ENCODE measurements at regions not wholly inside any gene's neighbourhood (a gene's known extent, or its start where the extent isn't known, plus 50 kb on each side); places are given as distances from the start of the nearest gene placed in this dataset.

DNA sequence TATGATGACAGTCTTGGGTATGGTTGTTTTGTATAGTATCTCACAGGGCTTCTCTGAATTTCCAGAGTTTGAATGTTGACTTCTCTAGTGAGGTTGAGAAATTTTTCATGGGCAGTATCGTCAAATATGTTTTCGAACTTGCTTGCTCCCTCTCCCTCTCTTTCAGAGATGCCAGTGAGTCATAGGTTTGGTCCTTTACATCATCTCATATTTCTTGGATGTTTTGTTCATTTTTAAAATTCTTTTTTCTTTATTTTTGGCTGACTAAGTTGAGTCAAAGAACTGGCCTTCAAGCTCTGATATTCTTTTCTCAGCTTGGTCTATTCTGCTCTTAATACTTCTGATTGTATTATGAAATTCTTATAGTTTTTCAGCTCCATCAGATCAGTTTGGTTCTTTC, 282.3 kb upstream of the NECTIN3 start:
- DNase-seq, result no peak

DNA sequence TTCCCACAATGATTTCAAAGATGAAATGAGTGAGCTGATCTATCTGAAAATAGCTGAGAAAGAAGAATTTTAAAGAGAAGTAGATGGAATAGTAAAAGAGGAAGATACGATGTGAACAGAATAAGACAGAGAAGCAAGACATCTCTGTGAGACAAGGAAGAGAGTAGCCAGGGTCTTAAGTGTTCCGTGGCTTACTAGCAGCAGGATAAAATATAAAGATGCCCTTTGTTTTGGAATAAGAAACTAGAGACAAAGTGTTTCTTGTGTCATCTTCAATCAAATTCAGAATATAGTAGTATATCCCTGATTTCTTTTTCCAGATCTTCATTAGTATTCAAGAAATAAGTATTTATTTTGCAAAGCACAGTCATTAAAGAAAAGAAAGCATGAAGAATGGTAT, 281.0 kb upstream of the NECTIN3 start:
- DNase-seq, result no peak

DNA sequence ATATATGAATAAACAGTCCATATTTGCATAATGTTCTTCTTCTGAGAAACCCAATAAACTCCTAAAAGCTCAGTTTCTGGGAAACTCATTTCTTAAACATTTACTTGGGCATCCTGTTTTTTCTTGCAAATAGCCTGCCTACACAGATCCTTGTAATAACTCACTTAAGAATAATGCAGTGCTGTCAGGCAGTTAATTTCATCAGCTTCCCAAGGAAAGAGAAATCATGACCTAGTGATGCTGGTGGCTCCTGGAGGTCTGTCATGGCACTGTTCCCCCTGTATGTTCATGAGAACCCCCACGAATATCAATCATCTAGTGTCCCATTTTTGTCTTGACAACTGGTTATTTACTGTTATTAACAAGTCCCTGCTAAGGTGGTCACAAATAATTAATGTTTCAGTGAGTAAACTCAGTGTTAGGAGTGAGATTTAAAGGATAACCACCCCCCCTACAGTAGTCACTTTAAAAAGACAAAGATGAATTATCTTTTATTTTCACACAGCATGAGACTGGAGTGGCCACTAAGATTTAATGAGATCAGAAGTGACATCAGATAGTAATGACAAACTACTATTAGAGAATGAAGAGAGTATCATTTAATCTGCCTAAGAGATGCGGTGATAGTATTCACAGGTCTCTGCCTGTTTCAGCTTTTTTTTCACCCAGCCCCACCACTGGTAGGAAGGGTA, 279.5 kb upstream of the NECTIN3 start:
- no peak for DNase-seq

DNA sequence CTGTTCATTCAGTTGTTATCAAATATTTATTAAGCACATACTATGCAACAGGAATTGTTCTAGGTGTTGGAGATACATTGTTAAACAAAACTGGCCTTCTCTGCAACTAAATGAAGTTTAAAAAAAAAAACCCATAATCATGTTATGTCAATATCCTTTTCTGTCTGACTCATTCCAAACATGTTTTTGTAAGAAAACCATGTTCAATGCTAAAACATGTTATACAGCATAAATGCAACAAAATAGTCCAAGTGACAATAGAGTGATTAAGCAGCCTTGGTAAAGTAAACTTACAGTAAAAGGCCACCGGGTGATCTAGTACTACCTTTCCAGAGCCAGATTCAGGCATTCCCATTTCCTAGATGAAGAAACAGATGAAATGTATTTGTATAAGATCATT, 278.0 kb upstream of the NECTIN3 start:
- no peak for DNase-seq

DNA sequence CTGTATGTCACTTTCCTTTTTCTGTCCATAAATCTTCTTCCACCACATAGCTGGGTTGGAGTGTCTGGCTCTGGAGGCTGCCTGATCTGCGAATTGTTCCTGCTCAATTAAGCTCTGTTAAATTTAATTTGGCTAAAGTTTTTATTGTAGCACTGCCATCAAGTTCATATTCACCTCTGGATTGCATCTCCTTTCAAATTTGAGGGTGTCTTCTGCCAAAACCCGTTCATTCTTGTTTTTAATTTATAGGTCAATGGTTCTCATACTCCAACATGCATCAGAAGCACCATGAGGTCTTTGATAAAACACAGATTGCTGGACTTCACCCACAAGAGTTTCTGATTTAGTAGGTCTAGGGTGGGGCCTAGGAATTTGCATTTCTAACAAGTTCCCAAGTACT, 276.5 kb upstream of the NECTIN3 start:
- no peak for DNase-seq

DNA sequence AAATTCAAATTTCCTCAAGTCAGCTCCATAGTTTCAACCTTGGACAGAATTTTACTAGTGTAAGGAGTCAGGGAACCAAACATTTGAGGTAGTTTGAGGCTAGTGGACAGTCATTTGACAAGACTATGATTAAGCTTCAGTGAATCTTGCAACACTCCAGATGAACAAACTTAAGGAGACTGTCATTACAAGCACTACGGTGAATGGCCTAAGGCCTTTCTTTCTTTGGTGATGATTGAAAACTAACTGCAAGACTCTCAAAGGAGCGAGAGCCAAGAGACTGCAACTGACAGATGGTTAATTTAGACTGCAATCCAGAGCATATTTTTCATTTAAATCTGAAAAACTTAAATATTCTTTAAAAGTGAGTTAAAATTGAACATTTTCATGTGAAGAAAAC, 272.3 kb upstream of the NECTIN3 start:
- no peak for DNase-seq

DNA sequence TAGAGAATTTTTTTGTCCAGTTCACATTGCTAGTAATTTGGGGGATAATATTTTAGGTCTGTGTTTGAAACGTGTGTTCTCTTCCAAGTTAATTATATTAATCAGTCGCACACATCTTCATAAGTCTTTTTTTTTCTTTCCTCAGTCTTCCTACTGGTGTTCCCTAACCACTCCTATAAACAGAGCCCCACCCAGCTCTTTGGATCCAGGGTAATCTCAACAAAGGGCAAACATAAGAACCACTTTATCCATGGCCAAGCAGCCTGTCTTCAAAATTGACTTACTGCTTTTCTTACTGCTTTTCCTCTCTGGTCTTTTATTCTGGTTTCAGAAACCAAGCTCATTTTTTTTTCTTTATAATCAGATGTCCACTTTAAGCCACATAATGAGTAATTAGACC, 266.8 kb upstream of the NECTIN3 start:
- DNase-seq, result no peak

DNA sequence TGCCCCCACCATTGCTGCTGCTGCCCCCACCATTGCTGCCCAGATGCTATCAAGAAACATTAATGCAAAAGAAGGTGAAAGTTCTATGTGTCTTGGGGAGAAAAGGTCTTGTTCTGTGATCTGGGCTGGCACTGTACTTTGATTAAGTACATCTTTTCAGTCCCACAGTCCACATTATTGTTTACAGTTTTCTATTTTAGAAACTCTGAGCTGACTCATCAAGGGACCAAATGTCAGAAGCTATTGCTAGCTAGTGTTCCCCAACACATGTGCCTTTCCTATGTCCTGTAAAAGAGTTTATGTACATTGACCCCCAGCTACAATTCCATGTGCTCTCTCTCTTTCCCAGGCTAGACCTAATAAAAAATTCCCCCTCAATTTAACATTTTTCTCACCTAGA, 264.7 kb upstream of the NECTIN3 start:
- no peak for DNase-seq

DNA sequence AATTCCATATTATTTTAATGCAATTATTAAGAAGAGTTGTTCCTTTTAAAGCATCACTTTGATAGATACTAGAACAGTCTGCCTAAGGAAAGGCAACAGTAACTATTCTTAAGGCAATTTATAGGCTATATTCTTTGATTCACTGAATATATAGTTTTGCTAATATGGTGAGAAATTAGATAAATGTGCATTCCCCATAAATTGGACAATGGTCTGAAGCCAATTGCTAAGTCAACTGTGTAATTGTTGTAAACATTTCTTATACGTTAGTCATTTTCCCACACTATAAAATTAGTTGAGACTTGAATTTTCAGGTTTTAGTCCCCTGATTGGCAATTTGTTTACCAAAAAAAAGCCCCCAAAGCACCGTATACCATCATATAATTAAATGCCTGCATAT, 263.0 kb upstream of the NECTIN3 start:
- DNase-seq, result no peak

DNA sequence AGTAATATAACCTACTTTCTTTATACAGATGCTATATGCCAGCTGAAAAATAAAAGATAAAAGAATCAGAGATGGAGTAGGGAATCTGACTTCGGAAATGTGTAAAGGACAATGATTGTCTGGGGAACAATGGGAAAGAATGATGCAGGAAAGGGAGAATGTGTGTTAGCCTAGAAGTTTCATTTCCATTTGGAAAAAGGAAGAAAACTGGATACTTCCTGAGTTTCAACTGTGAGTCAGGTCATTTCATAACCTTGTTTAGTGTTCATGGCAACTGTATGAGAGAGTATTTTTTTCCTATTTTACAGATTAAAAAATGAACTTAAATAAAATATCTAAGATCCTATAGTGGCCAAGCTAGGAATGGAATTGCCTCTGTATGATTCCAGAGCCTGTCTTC, 261.3 kb upstream of the NECTIN3 start:
- DNase-seq, result no peak

DNA sequence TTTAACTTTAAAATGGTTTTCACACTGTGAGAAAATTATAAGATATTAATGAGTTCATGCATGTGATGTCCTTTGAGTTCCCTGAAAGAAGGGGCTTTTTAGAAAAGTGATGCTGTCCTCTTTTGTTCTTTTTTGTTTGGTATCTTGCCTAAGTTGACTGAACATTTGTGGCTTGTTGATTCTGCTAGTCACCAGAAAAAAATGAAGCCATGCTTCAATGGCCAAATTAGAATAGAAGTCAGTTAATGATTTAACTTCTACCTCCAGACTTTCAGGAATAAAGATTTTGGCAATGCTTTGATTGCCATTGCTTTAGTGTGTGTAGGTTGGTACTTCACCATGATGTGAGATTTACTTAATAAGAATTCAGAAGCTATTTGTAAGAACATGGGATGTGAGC, 260.6 kb upstream of the NECTIN3 start:
- no peak for DNase-seq

DNA sequence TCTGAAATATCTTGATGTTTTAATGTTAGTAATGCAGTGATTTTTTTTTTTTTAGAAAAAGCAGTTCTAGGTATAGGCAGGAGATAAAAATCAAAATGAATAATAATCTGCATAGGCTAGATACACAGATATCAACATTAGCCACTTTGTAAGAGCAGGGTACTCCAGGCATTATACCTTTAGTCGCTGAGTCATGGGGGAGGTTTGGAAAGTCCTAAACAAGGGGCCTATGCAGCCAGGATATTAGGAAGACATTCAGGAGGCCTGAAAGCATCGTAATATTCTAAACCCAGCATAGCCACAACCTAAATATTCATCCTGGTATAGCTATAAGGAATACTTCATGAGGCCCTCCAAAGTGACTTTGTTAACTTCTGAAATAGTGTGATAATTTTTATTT, 258.1 kb upstream of the NECTIN3 start:
- DNase-seq, result no peak

DNA sequence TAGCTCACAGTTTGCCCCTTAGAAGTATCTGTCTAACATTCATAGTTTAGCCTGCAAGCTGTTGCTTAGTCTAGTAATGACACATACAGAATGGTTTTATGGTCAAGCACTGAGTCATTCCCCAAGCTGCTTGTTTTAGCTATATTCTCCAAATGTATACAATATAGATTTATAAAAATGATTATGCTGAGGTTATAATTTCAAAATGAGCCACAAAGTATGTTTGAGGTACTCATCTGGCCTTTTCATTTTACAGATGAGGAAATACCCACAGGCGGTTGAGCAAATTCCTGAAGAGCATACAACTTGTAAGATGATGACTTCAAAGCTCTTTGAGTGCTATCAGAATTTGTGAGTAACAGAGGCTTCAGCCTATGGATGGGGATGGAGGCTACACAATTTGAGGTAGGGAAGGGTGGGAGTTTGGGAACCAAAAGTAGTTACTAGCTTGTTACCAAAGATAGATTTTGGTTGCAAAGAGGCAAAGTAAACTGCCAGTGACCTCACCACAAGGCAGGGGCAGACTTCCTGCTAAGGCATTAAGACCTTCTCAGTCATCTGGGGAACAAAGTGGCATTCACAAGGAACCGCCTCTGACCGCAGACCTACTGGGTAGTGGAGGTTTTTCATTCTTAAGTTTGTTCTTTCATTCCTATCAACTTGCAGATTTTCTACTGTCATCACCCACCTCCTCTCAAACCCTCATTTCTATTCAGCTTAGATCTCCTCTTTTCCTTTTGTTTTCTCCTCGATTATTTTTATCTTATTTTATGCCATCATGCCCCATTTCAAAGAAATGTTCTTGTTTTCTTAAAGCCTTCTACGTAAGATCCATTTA, 257.2 kb upstream of the NECTIN3 start:
- no peak for DNase-seq

DNA sequence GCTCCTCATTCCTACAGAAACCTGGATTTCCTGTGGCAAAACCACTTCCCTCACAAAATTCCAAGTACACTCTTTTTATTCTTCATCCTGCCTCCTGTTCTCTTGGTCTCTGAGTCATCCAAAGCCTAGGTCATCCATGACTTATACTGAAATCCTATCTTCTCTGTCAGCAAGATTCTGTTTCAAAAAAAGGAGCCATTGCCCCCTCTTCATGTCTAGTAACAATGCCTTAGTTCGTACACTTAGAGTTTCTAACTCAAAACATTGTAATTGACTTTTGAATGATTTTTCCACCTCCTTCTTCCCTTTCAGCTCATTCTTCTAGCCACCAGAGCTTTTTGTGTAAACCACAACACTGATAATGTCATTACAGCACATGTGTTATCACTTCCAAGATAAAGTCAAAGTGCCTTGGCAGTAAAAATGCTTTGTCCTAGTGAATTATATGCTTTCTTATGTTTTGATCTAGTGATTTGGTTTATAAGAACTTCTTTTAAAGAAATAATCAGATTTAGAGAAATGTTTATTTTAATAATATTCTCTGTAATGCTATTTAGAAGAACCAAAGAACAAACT, 256.5 kb upstream of the NECTIN3 start:
- DNase-seq, result no peak

DNA sequence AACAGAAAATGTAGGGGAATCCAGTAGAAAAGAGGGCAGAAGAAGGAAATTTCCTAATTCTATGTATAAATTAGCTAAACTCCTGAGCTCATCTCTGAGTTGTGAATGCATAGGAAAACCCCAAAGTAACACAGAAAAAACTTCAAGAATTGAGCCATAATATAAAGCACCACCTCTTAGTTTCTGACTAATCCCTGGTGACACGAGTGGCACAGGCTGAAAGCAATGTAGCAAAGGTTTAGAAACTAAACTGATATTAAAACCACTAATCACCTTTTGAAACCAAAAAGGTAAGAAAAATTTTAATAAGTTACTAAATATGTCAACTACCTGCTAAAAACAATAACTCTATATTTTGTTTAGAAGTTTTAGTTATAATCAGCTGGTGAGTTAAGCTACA, 255.6 kb upstream of the NECTIN3 start:
- no peak for DNase-seq

DNA sequence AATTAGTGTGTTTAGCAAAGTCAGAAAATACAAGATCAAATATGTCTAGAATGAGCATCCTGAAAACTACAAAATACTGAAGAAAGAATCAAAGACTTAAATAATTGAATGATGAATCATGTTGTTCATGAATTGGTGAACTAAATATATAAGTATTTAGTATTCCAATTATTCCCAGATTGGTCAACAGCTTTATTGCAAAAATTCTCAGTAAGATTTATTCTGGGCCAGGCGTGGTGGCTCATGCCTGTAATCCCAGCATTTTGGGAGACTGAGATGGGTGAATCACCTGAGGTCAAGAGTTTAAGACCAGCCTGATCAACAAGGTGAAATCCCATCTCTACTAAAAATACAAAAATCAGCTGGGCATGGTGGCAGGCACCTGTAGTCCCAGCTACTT, 250.0 kb upstream of the NECTIN3 start:
- DNase-seq, result no peak

DNA sequence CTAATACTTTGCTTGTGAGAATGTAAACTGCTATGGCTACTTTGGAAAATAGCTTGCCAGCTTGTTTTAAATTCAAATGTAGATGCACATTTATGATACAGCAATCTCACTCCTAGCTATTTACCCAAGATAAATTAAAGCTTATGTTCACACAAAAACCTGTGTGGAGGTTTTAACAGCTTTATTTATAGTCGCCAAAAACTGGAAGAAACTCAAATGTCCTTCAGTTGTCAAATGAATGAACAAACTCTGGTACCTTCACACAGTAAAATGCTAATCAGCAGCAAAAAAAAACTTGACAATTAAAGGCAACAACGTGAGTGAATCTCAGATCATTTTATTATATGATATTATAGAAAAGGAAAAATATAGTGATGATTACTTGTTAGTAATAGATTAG, 248.6 kb upstream of the NECTIN3 start:
- no peak for DNase-seq

DNA sequence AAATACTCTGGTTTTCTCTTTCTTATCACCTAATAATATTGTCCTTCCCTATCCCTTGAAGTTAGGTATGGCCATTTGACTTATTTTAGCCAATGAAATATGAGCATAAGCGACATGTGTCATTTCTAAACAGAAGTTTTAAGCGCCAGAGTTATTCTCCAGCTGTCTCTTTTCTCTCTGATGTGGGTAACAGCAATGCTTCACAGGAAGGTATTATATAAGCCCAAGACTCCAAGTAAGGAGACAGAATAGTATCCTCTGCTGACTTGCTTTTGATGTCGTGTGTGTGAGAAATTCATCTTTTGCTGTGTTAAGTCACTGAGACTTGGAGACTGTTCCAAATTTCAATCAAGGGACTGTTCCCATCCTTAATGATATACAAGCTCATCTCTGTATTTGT, 224.6 kb upstream of the NECTIN3 start:
- no peak for DNase-seq

DNA sequence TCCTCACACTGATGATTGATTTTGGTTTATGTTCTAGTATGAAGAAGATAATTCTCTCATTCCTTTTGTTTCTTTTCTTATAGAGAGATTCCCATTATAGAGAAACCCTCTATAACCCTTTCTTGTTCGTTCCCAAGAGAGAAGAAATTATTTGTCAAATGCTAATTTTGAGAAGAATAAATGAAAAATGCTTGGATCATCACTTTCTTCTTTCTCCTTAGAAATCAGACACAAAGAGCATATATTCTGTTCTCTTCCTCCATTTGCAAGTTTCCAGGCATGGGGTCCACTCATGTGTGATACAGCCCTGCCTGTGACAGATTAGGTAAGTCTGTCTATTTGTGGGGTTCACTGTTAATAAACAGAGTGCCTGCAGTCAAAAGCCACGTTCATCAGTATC, 222.6 kb upstream of the NECTIN3 start:
- DNase-seq, result no peak

DNA sequence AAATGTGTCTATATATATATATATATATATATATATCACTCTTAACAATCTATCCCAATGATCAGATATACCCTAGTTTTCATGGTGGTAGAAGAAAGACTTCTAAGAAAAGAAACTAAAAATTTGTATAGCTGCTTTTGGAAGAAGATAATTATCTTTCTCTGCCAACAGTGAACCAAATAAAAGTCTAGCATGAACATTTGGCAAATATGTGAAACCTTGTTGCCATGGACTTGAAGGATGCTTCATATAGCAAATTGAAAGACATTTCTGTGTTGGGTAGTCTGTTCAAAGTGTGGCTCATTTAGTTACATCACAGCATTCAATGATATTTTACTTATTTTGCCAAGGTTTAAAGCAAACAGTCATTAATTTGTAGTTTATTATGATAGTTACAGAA, 219.9 kb upstream of the NECTIN3 start:
- no peak for DNase-seq

DNA sequence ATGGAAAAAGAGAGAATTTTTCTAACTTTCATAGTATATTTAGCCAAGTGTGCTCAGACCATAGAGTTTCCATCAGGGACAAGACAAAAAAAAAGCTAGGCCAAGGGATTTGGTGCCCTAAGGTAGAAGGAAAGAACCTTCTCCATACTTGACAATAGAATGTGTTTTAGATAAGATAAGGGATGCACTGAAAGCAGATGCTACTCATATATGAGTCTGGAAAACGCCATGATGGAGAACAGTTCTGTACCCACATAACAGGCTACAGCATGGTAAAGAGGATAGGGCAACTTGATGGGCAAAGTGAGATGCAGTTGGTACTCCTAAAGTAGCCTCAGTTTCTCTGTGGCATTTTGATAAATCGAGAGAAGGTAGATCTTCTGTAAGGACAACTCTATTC, 216.4 kb upstream of the NECTIN3 start:
- no peak for DNase-seq

DNA sequence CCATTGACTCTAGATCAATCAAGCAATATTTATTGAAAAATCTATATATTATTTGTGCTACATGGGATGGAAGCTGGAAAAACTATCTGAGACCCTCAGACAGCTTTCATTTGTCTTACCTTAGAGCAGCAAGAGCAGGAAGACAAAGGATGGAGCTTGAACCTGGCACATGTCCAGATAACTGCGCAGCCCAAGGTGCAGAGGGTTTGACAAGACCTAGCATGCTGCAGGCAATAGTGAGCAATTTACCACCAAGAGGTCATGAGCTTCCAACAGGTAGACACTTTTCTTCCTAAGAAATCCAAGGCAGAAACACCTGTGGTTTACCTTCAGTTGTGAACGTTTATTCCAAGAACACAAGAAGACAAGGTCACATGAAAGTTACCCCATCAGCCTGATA, 214.7 kb upstream of the NECTIN3 start:
- no peak for DNase-seq

DNA sequence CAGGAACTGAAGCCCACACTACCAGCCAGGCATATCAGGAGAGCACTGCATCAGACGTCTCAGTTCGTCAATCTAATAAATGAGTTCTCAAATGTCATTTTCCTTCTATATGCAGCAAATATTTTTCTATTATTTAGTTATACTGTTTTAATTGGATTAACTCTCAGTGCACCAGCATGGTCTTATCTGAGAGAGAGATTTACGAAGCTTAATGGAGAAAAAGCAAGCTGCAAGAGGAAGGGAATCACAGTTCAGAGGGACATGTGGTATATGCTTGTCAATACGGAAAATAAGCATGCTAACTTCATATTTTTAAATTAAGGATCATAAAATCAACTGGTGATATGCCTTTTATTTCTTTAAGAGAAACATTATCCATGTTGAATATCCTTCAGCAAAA, 213.1 kb upstream of the NECTIN3 start:
- DNase-seq, result no peak

DNA sequence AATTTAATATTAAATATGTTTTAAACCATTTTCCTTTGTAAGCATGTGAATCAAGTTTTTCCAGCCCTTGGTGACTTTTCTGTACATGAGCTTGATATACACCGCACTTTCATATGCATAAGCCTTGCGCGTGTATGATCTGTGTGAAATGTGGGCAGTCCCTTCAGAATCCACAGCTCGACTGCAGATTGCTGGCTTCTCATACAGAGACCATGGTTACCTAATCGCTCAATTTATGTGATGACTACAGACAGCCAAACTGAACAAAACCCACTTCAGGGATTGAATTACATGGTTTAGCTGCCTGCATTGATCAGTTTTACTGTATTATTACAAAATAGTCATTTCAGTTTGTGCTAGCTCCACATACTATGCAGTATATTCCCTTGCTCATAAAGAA, 212.3 kb upstream of the NECTIN3 start:
- DNase-seq, result no peak

DNA sequence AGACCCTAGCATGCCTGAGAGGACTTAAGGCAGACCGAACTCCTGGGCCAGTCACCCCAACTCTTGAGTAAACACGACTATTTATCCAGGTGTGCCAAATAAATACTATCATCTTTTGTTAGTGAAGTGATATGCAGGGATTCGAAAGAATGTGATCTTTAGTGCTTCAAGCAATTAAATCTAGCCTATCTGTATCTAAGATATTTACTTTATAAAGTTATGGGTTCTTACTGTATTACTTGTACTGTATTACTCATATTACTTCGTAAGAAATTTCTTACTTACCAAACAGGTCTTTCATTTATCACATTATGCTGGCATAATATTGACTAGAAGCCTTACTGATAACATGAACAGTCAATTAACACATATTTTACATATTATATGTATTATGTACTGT, 211.6 kb upstream of the NECTIN3 start:
- no peak for DNase-seq

Data from NCI-H774 (cell line).